Hepatocyte (in vitro differentiated cells): ENCODE measurements at regions not wholly inside any gene's neighbourhood (a gene's known extent, or its start where the extent isn't known, plus 50 kb on each side); places are given as distances from the start of the nearest gene placed in this dataset.

Experiments
- DNase-seq: peaks from one replicate; pipeline ENCODE4 v3.0.0-alpha.2; 2016; ENCODE audit warnings: low spot score
- H2AFZ ChIP-seq: fragments of 200-600 bp; sonication (generic); 2 replicates; pipeline ENCODE4 v1.6.0; 2016; ENCODE audit warnings: antibody characterized with exemption, mild to moderate bottlenecking
- H3K27ac ChIP-seq: fragments of 200-600 bp; sonication (generic); 2 replicates; pipeline ENCODE4 v1.5.1; 2016; ENCODE audit warnings: mild to moderate bottlenecking
- H3K27me3 ChIP-seq: fragments of 200-600 bp; sonication (generic); 2 replicates; pipeline ENCODE4 v1.6.1; 2016
- H3K36me3 ChIP-seq: fragments of 200-600 bp; sonication (generic); replicated peaks from 2 replicates; pipeline ENCODE4 v1.5.1; 2016; ENCODE audit warnings: low read depth; ENCODE audit not compliant: insufficient read depth
- H3K4me1 ChIP-seq: fragments of 200-600 bp; sonication (generic); 2 replicates; pipeline ENCODE4 v1.5.1; 2016; ENCODE audit warnings: mild to moderate bottlenecking, moderate library complexity; ENCODE audit not compliant: insufficient read depth
- H3K4me2 ChIP-seq: fragments of 200-600 bp; sonication (generic); 2 replicates; pipeline ENCODE4 v1.6.0; 2016
- H3K4me3 ChIP-seq: fragments of 200-600 bp; sonication (generic); 2 replicates; pipeline ENCODE4 v1.5.1; 2016; ENCODE audit warnings: mild to moderate bottlenecking
- H3K79me2 ChIP-seq: fragments of 200-600 bp; sonication (generic); 2 replicates; pipeline ENCODE4 v1.6.0; 2017; ENCODE audit warnings: mild to moderate bottlenecking
- H3K9me2 ChIP-seq: fragments of 200-600 bp; sonication (generic); replicated peaks from 2 replicates; pipeline ENCODE4 v1.6.0; 2017; ENCODE audit warnings: mild to moderate bottlenecking; ENCODE audit not compliant: insufficient read depth
- H3K9me3 ChIP-seq: fragments of 200-600 bp; sonication (generic); 2 replicates; pipeline ENCODE4 v1.5.1; 2016; ENCODE audit warnings: low read depth, mild to moderate bottlenecking
- H4K20me1 ChIP-seq: fragments of 200-600 bp; sonication (generic); 2 replicates; pipeline ENCODE4 v1.6.0; 2016; ENCODE audit warnings: mild to moderate bottlenecking; ENCODE audit not compliant: insufficient read depth, poor library complexity, severe bottlenecking
- CTCF ChIP-seq: fragments of 200-600 bp; sonication (generic); IDR thresholded peaks from 2 replicates; pipeline ENCODE4 v1.5.1; 2016; ENCODE audit warnings: antibody characterized with exemption, mild to moderate bottlenecking; ENCODE audit not compliant: poor library complexity
- EZH2 ChIP-seq: fragments of 200-600 bp; sonication (generic); IDR thresholded peaks from 2 replicates; pipeline ENCODE4 v1.6.1; 2016; ENCODE audit warnings: antibody characterized with exemption, mild to moderate bottlenecking, borderline replicate concordance
- EZH2phosphoT487 ChIP-seq: fragments of 200-600 bp; sonication (generic); IDR thresholded peaks from one replicate; pipeline ENCODE4 v1.6.1; 2018; ENCODE audit warnings: antibody characterized with exemption, mild to moderate bottlenecking, low read depth, moderate library complexity; ENCODE audit not compliant: unreplicated experiment, severe bottlenecking
- WGBS: methylation state at CpG from one replicate; pipeline ENCODE4 v1.1.6; 2016; ENCODE audit warnings: low lambda C conversion rate; ENCODE audit errors: missing lambda C conversion rate; 5-methylcytosine and 5-hydroxymethylcytosine counted together

GRCh38 chr3:117036259-117036799 lies 326.8 kb downstream of the TUSC7 start:
- peak overlapping the region; percentile 6 for H3K4me2 ChIP-seq
- H3K9me2 ChIP-seq, result no peaks in the 10 kb centered on the region
- WGBS, result 37% methylated on average over 4 of the region's 4 CpGs
- H3K9me3 ChIP-seq, result no peaks in the 10 kb centered on the region
- no peak overlapping the region for H2AFZ ChIP-seq
- H3K27ac ChIP-seq, result peak overlapping the region; percentile 10
- H3K79me2 ChIP-seq, result no peaks in the 10 kb centered on the region
- H3K27me3 ChIP-seq, result no peaks in the 10 kb centered on the region
- no peaks in the 10 kb centered on the region for H4K20me1 ChIP-seq
- H3K4me3 ChIP-seq, result no peak overlapping the region
- H3K36me3 ChIP-seq, result no peaks in the 10 kb centered on the region
- peaks cover 15% of the 10 kb centered on the region for H3K4me1 ChIP-seq
- peak; percentile 11 for DNase-seq
- TF ChIP-seq EZH2 (no peak), EZH2phosphoT487 (no peak), CTCF (no peak)

- H2AFZ ChIP-seq, result no peak overlapping the region
- no peak overlapping the region for H3K4me3 ChIP-seq
- no peaks in the 10 kb centered on the region for H3K79me2 ChIP-seq
- no peaks in the 10 kb centered on the region for H3K4me1 ChIP-seq
- no peaks in the 10 kb centered on the region for H3K27me3 ChIP-seq
- no peaks in the 10 kb centered on the region for H4K20me1 ChIP-seq
- no peak overlapping the region for H3K27ac ChIP-seq
- H3K9me3 ChIP-seq, result no peaks in the 10 kb centered on the region
- H3K36me3 ChIP-seq, result no peaks in the 10 kb centered on the region
- 0% methylated on average over 1 of the region's 1 CpG for WGBS
- no peaks in the 10 kb centered on the region for H3K9me2 ChIP-seq
- peak; percentile 16 for DNase-seq
- no peak for TF ChIP-seq CTCF
- no peak for TF ChIP-seq EZH2
- TF ChIP-seq EZH2phosphoT487, result no peak
- H3K4me2 ChIP-seq, result no peak overlapping the region
These were observed 335.6 kb downstream of the TUSC7 start for GRCh38 chr3:117045143-117045542.

GRCh38 chr3:117047951-117048705 lies 338.5 kb downstream of the TUSC7 start:
- TF ChIP-seq CTCF (no peak), EZH2 (no peak), EZH2phosphoT487 (no peak)
- H3K27me3 ChIP-seq, result no peaks in the 10 kb centered on the region
- no peak overlapping the region for H3K27ac ChIP-seq
- no peaks in the 10 kb centered on the region for H3K79me2 ChIP-seq
- H2AFZ ChIP-seq, result no peak overlapping the region
- no peaks in the 10 kb centered on the region for H3K9me2 ChIP-seq
- H3K4me1 ChIP-seq, result no peaks in the 10 kb centered on the region
- no peaks in the 10 kb centered on the region for H4K20me1 ChIP-seq
- H3K36me3 ChIP-seq, result no peaks in the 10 kb centered on the region
- no peak overlapping the region for H3K4me2 ChIP-seq
- DNase-seq, result no peak
- H3K4me3 ChIP-seq, result no peak overlapping the region
- H3K9me3 ChIP-seq, result no peaks in the 10 kb centered on the region
